ENCODE measurements at regions not wholly inside any gene's neighbourhood (a gene's known extent, or its start where the extent isn't known, plus 50 kb on each side); places are given as distances from the start of the nearest gene placed in this dataset.

- Mint-ChIP-seq H3K9me3 (ENCODE audit: unreplicated experiment) (no peaks in the 10 kb centered on the region), H3K27ac (ENCODE audit: unreplicated experiment) (no peak overlapping the region), H3K4me1 (ENCODE audit: unreplicated experiment) (peaks cover 41% of the 10 kb centered on the region), H3K4me3 (ENCODE audit: unreplicated experiment) (no peak overlapping the region), H3K27me3 (ENCODE audit: unreplicated experiment) (no peaks in the 10 kb centered on the region), H3K36me3 (ENCODE audit: unreplicated experiment) (no peaks in the 10 kb centered on the region)
- no peak for DNase-seq (ENCODE audit: extremely low spot score, unreplicated experiment)
- TF ChIP-seq CTCF (IDR thresholded peaks at IDR 0.05) = no peak
Measured at GRCh38 chr9:113646946-113647914, 183.7 kb downstream of the RGS3 start.

GRCh38 chr9:113648048-113648447, 184.5 kb downstream of the RGS3 start:
- H3K9me3 Mint-ChIP-seq (ENCODE audit: unreplicated experiment) = no peaks in the 10 kb centered on the region
- DNase-seq (ENCODE audit: extremely low spot score, unreplicated experiment) = no peak

GRCh38 chr9:113648586-113648985, 185.1 kb downstream of the RGS3 start:
- no peaks in the 10 kb centered on the region for H3K9me3 Mint-ChIP-seq (ENCODE audit: unreplicated experiment)
- no peaks in the 10 kb centered on the region for H3K27me3 Mint-ChIP-seq (ENCODE audit: unreplicated experiment)
- H3K36me3 Mint-ChIP-seq (ENCODE audit: unreplicated experiment) = no peaks in the 10 kb centered on the region
- H3K27ac Mint-ChIP-seq (ENCODE audit: unreplicated experiment) = peak overlapping the region; percentile 85
- no peak for TF ChIP-seq CTCF (IDR thresholded peaks at IDR 0.05)
- DNase-seq (ENCODE audit: extremely low spot score, unreplicated experiment) = no peak
- H3K4me3 Mint-ChIP-seq (ENCODE audit: unreplicated experiment) = no peak overlapping the region
- H3K4me1 Mint-ChIP-seq (ENCODE audit: unreplicated experiment) = peaks cover 48% of the 10 kb centered on the region

More at GRCh38 chr9:113648048-113648447, 184.5 kb downstream of the RGS3 start:
- Mint-ChIP-seq H3K4me1 (ENCODE audit: unreplicated experiment) (peaks cover 48% of the 10 kb centered on the region), H3K27ac (ENCODE audit: unreplicated experiment) (no peak overlapping the region), H3K27me3 (ENCODE audit: unreplicated experiment) (no peaks in the 10 kb centered on the region), H3K36me3 (ENCODE audit: unreplicated experiment) (no peaks in the 10 kb centered on the region), H3K4me3 (ENCODE audit: unreplicated experiment) (no peak overlapping the region)
- no peak for TF ChIP-seq CTCF (IDR thresholded peaks at IDR 0.05)

GRCh38 chr9:113649054-113649453, 185.5 kb downstream of the RGS3 start:
- Mint-ChIP-seq H3K36me3 (ENCODE audit: unreplicated experiment) (no peaks in the 10 kb centered on the region), H3K27me3 (ENCODE audit: unreplicated experiment) (no peaks in the 10 kb centered on the region), H3K27ac (ENCODE audit: unreplicated experiment) (peak overlapping the region; percentile 85), H3K4me1 (ENCODE audit: unreplicated experiment) (peaks cover 48% of the 10 kb centered on the region), H3K4me3 (ENCODE audit: unreplicated experiment) (no peak overlapping the region), H3K9me3 (ENCODE audit: unreplicated experiment) (no peaks in the 10 kb centered on the region)
- no peak for TF ChIP-seq CTCF (IDR thresholded peaks at IDR 0.05)
- DNase-seq (ENCODE audit: extremely low spot score, unreplicated experiment) = peak; percentile 97

- H3K4me3 Mint-ChIP-seq (ENCODE audit: unreplicated experiment) = no peak overlapping the region
- TF ChIP-seq CTCF (IDR thresholded peaks at IDR 0.05) = no peak
- no peak for DNase-seq (ENCODE audit: extremely low spot score, unreplicated experiment)
- H3K27ac Mint-ChIP-seq (ENCODE audit: unreplicated experiment) = peak overlapping the region; percentile 85
- no peaks in the 10 kb centered on the region for H3K36me3 Mint-ChIP-seq (ENCODE audit: unreplicated experiment)
- H3K27me3 Mint-ChIP-seq (ENCODE audit: unreplicated experiment) = no peaks in the 10 kb centered on the region
- H3K9me3 Mint-ChIP-seq (ENCODE audit: unreplicated experiment) = no peaks in the 10 kb centered on the region
- H3K4me1 Mint-ChIP-seq (ENCODE audit: unreplicated experiment) = peaks cover 50% of the 10 kb centered on the region
Measured at GRCh38 chr9:113649855-113650206, 186.3 kb downstream of the RGS3 start.
